Neural crest cell (in vitro differentiated cells): ENCODE measurements at regions not wholly inside any gene's neighbourhood (a gene's known extent, or its start where the extent isn't known, plus 50 kb on each side); places are given as distances from the start of the nearest gene placed in this dataset.

Experiments
- DNase-seq: peaks from one replicate; pipeline ENCODE4 v3.0.0; 2021; ENCODE audit warnings: low read depth, mixed read lengths, low spot score
- H3K27ac Mint-ChIP-seq: one replicate; pipeline ENCODE4 v1.8.0; 2021; ENCODE audit warnings: mild to moderate bottlenecking, mixed read lengths; ENCODE audit not compliant: unreplicated experiment
- H3K27me3 Mint-ChIP-seq: 2 replicates; pipeline ENCODE4 v1.8.0; 2021; ENCODE audit warnings: low read depth, mild to moderate bottlenecking, mixed read lengths
- H3K36me3 Mint-ChIP-seq: 2 replicates; pipeline ENCODE4 v1.8.0; 2021; ENCODE audit warnings: low read depth, mild to moderate bottlenecking, mixed read lengths
- H3K4me1 Mint-ChIP-seq: 2 replicates; pipeline ENCODE4 v1.8.0; 2021; ENCODE audit warnings: mixed read lengths
- H3K4me3 Mint-ChIP-seq: one replicate; pipeline ENCODE4 v1.8.0; 2021; ENCODE audit warnings: mild to moderate bottlenecking, mixed read lengths
- H3K9me3 Mint-ChIP-seq: 2 replicates; pipeline ENCODE4 v1.8.0; 2021; ENCODE audit warnings: mixed read lengths
- TF ChIP-seq, protein P1 (sequence below): fragments of 200-600 bp; sonication (generic); conservative IDR thresholded peaks from 2 replicates; pipeline ENCODE4 v1.5.0; 2021; ENCODE audit warnings: antibody characterized with exemption, mild to moderate bottlenecking

DNA sequence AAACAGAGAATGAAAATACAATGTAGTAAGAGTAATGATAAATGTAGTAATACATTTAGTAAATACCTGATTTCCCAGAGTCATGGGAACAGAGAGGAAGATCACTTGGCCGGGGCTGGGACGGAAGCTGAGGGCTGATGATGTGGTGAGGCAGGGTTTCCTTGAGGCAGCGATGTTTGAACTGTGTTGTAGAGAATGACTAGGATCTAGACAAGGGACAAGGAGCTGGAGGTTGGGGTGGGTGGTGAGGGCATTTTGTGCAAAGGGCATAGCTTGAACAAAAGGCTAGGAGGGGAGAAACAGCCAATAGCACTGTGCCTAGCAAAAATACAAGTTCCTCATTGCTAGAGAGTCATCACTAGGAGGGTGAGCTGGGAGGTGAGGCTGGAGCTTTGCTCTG, 64.3 kb upstream of the RAPGEF2 start:
- no peak overlapping the region for H3K27ac Mint-ChIP-seq
- H3K4me3 Mint-ChIP-seq, result no peak overlapping the region
- no peaks in the 10 kb centered on the region for H3K9me3 Mint-ChIP-seq
- peaks cover 15% of the 10 kb centered on the region for H3K4me1 Mint-ChIP-seq
- H3K36me3 Mint-ChIP-seq, result no peaks in the 10 kb centered on the region
- DNase-seq, result no peak
- peaks cover 6% of the 10 kb centered on the region for H3K27me3 Mint-ChIP-seq
- TF ChIP-seq, protein P1, sequence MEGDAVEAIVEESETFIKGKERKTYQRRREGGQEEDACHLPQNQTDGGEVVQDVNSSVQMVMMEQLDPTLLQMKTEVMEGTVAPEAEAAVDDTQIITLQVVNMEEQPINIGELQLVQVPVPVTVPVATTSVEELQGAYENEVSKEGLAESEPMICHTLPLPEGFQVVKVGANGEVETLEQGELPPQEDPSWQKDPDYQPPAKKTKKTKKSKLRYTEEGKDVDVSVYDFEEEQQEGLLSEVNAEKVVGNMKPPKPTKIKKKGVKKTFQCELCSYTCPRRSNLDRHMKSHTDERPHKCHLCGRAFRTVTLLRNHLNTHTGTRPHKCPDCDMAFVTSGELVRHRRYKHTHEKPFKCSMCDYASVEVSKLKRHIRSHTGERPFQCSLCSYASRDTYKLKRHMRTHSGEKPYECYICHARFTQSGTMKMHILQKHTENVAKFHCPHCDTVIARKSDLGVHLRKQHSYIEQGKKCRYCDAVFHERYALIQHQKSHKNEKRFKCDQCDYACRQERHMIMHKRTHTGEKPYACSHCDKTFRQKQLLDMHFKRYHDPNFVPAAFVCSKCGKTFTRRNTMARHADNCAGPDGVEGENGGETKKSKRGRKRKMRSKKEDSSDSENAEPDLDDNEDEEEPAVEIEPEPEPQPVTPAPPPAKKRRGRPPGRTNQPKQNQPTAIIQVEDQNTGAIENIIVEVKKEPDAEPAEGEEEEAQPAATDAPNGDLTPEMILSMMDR, result no peak

- no peaks in the 10 kb centered on the region for H3K9me3 Mint-ChIP-seq
- no peak for DNase-seq
- no peak overlapping the region for H3K27ac Mint-ChIP-seq
- H3K36me3 Mint-ChIP-seq, result no peaks in the 10 kb centered on the region
- TF ChIP-seq, protein P1, result no peak
- no peak overlapping the region for H3K4me3 Mint-ChIP-seq
- H3K27me3 Mint-ChIP-seq, result peaks cover 6% of the 10 kb centered on the region
- peaks cover 26% of the 10 kb centered on the region for H3K4me1 Mint-ChIP-seq
Observed at GRCh38 chr4:159041054-159042034, 61.5 kb upstream of the RAPGEF2 start.

DNA sequence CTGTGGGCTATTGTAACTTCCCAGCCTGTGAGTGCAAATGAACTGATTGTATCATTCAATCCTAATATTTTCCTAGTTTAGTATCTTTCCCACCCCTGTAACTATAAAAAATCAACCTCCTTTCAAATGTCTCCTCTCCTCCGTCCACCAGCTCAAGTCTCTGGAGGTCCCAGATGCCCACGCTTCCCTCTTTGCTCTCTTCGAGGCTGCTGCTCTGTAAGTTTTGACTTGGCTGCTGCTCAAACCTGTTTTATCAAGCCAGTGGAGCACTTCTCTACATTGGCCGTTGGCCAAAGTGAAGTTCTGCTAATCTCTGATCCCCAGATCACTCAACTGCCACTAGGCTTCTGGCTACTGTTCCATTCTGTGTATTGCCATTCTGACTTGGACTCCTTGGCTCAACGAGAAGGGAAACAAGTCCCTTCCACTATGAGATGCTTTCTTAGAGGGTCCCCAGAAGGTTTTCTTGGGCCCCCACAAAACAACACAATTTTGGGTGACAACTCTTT, 60.7 kb upstream of the RAPGEF2 start:
- no peak for DNase-seq
- Mint-ChIP-seq H3K4me1 (peaks cover 26% of the 10 kb centered on the region), H3K27me3 (peaks cover 6% of the 10 kb centered on the region), H3K36me3 (no peaks in the 10 kb centered on the region), H3K4me3 (no peak overlapping the region), H3K27ac (peak overlapping the region; percentile 32), H3K9me3 (no peaks in the 10 kb centered on the region)
- TF ChIP-seq, protein P1, result no peak

DNA sequence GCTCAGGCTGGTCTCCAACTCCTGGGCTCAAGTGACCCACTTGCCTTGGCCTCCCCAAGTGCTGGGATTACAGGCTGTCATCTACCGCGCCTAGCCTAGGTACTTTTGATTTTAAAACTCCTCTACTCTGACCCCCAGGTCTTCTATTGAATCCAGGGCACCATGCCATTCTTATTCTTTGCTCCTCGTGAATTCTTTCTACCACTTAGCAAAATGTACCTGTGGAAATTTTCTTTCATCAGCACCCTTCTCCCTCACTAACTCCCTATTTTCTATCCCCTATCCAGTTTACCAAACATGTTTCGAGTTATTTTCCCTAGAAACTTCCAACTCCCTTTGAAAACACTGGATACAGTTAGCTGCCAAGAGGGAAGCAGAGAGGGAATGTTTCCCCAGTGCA, 60.0 kb upstream of the RAPGEF2 start:
- TF ChIP-seq, protein P1, result no peak
- no peak overlapping the region for H3K27ac Mint-ChIP-seq
- H3K27me3 Mint-ChIP-seq, result peaks cover 6% of the 10 kb centered on the region
- no peaks in the 10 kb centered on the region for H3K9me3 Mint-ChIP-seq
- DNase-seq, result no peak
- peaks cover 32% of the 10 kb centered on the region for H3K4me1 Mint-ChIP-seq
- no peaks in the 10 kb centered on the region for H3K36me3 Mint-ChIP-seq
- H3K4me3 Mint-ChIP-seq, result no peak overlapping the region

DNA sequence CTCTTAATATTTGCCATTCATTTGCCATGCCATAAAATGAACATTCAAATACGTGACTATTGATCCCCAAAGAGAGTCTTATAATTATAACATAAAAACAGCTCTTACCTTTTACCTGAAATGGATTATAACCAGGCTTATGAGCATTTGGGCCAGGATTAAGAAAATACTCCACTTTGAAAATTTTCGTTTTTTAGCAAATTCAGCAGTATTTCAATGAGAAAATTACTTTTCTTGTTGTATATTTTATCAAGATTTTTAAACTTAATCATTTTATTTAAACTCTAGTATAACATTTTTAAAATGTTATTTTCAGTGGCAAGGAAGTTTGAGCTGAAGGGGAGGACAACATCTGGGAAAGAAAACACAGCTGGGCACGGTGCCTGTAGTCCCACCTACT, 59.0 kb upstream of the RAPGEF2 start:
- DNase-seq, result no peak
- TF ChIP-seq, protein P1, result no peak
- Mint-ChIP-seq H3K36me3 (no peaks in the 10 kb centered on the region), H3K27ac (no peak overlapping the region), H3K9me3 (no peaks in the 10 kb centered on the region), H3K4me1 (peaks cover 35% of the 10 kb centered on the region), H3K27me3 (peaks cover 3% of the 10 kb centered on the region), H3K4me3 (no peak overlapping the region)
